HepG2 (cell line): ENCODE measurements at regions not wholly inside any gene's neighbourhood (a gene's known extent, or its start where the extent isn't known, plus 50 kb on each side); places are given as distances from the start of the nearest gene placed in this dataset.

ENCODE experiments used
- ATAC-seq: fragments of 200-7000 bp; cut with Tn5 transposase; 3 replicates; pipeline ENCODE4 v1.9.1; 2020; ENCODE audit warnings: mild to moderate bottlenecking, moderate library complexity
- BruUV-seq: library from RNA; stranded (reverse); fragments of 400-500 nt; replicated peaks from 2 replicates; lab custom pipeline; 2021; lab: Mats Ljungman, UMichigan
- CTCF ChIA-PET: fragments of 300-600 bp; formaldehyde crosslinking; extraction: SDS; loops from one replicate; lab custom pipeline; 2021; ENCODE audit warnings: low total read pairs, inconsistent platforms, low intra/inter-chr PET ratio; lab: Yijun Ruan, JAX
- POLR2A ChIA-PET: fragments of 350-600 bp; sonication (Branson Sonifier 250); formaldehyde crosslinking; loops from one replicate; lab custom pipeline; 2020; ENCODE audit warnings: antibody characterized with exemption, inconsistent platforms; lab: Yijun Ruan, JAX
- DNase-seq: peaks from one replicate; pipeline ENCODE4 v3.0.0-alpha.2; 2015; ENCODE audit warnings: low spot score
- FAIRE-seq: peaks from 3 replicates; lab custom pipeline; 2011; peaks lifted over from hg19 to GRCh38; lab: Jason Lieb, UNC
- H2AFZ ChIP-seq: one replicate; pipeline ENCODE4 v1.6.1; 2011; ENCODE audit warnings: low read length, inconsistent platforms
- H3K27ac ChIP-seq: fragments of 300-600 bp; 3 replicates; pipeline ENCODE4 v1.8.0; 2011; ENCODE audit warnings: mixed run types, mild to moderate bottlenecking, mixed read lengths, low read length, inconsistent platforms; ENCODE audit not compliant: insufficient read depth; ENCODE audit errors: extremely low read length
- H3K27me3 ChIP-seq, 2 experiments: fragments of 200-600 bp in 1 of 2; 2 replicates in 1 of 2; 3 replicates in 1 of 2; pipeline versions ENCODE4 v1.6.0 to v1.8.0; 2011; ENCODE audit warnings: low read length in 2 of 2, mild to moderate bottlenecking in 2 of 2, moderate library complexity in 2 of 2, inconsistent platforms in 1 of 2; ENCODE audit not compliant: insufficient read depth in 2 of 2, control insufficient read depth in 1 of 2
- H3K36me3 ChIP-seq, 2 experiments: fragments of 200-600 bp in 1 of 2; replicated peaks in 1 of 2; 2 replicates in 1 of 2; 3 replicates in 1 of 2; pipeline versions ENCODE4 v1.5.1 to v1.8.0; 2011; ENCODE audit warnings: low read length in 2 of 2, inconsistent platforms in 1 of 2; ENCODE audit not compliant: insufficient read depth in 2 of 2, control insufficient read depth in 1 of 2
- H3K4me1 ChIP-seq: 2 replicates; pipeline ENCODE4 v1.5.1; 2012; ENCODE audit warnings: low read length, inconsistent platforms; ENCODE audit not compliant: insufficient read depth
- H3K4me2 ChIP-seq: 2 replicates; pipeline ENCODE4 v1.6.0; 2011; ENCODE audit warnings: low read depth, low read length, inconsistent platforms
- H3K4me3 ChIP-seq, 3 experiments: fragments of 200-600 bp in 1 of 3; sonication (generic), shearing (Covaris generic) in 1 of 3; replicated peaks in 1 of 3; 2 replicates each; pipeline ENCODE4 v1.5.1; 2011 to 2016; ENCODE audit warnings: low read length in 3 of 3, inconsistent platforms in 2 of 3, low read depth in 2 of 3, mild to moderate bottlenecking in 2 of 3, control low read depth in 1 of 3, mixed read lengths in 1 of 3; ENCODE audit not compliant: insufficient read depth in 1 of 3
- H3K79me2 ChIP-seq: one replicate; pipeline ENCODE4 v1.6.1; 2011; ENCODE audit warnings: low read length, inconsistent platforms; ENCODE audit not compliant: insufficient read depth
- H3K9ac ChIP-seq: 2 replicates; pipeline ENCODE4 v1.6.0; 2011; ENCODE audit warnings: mild to moderate bottlenecking, low read depth, low read length, inconsistent platforms; ENCODE audit not compliant: insufficient read depth
- H3K9me3 ChIP-seq: 2 replicates; pipeline ENCODE4 v1.5.1; 2012; ENCODE audit warnings: mild to moderate bottlenecking, low read length
- H4K20me1 ChIP-seq: 2 replicates; pipeline ENCODE4 v1.6.0; 2011; ENCODE audit warnings: inconsistent platforms, mild to moderate bottlenecking, low read length, moderate library complexity; ENCODE audit not compliant: insufficient read depth
- NAIF1 ChIP-seq: sonication (generic); formaldehyde crosslinking; IDR thresholded peaks from 2 replicates; pipeline ENCODE4 v1.5.0; 2020; ENCODE audit warnings: mild to moderate bottlenecking, missing genetic modification reagents, borderline replicate concordance
- ONECUT2 ChIP-seq: sonication (generic); formaldehyde crosslinking; IDR thresholded peaks from 2 replicates; pipeline ENCODE4 v1.4.0; 2020; ENCODE audit warnings: missing genetic modification reagents
- ZBTB8A ChIP-seq: sonication (generic); formaldehyde crosslinking; IDR thresholded peaks from 2 replicates; pipeline ENCODE4 v1.4.0; 2020; ENCODE audit warnings: mild to moderate bottlenecking, low read depth, missing genetic modification reagents, borderline replicate concordance
- ZNF17 ChIP-seq: sonication (generic); formaldehyde crosslinking; IDR thresholded peaks from 2 replicates; pipeline ENCODE4 v1.5.0; 2020; ENCODE audit warnings: mild to moderate bottlenecking, missing genetic modification reagents
- ZNF3 ChIP-seq: IDR thresholded peaks from 2 replicates; pipeline ENCODE4 v1.7.0; 2017; ENCODE audit warnings: inconsistent platforms
- ZNF761 ChIP-seq: sonication (generic); formaldehyde crosslinking; conservative IDR thresholded peaks from 2 replicates; pipeline ENCODE4 v1.4.0; 2020; ENCODE audit warnings: mild to moderate bottlenecking, missing genetic modification reagents
- ZSCAN25 ChIP-seq: sonication (generic); formaldehyde crosslinking; IDR thresholded peaks from 2 replicates; pipeline ENCODE4 v1.8.0; 2022; ENCODE audit warnings: mild to moderate bottlenecking, missing genetic modification reagents
- WGBS: methylation state at CpG from one replicate; pipeline ENCODE4 v1.1.6; 2017; ENCODE audit warnings: low lambda C conversion rate; 5-methylcytosine and 5-hydroxymethylcytosine counted together
- in situ Hi-C: cut with HindIII; loops from 2 replicates; pipeline ENCODE4 v1.10.0; 2017; ENCODE audit warnings: low pct_unique_long_range_greater_than_20kb; ENCODE audit not compliant: extremely low pct_ligation_motif_present
- intact Hi-C: fragments of 100-400 bp; cut with micrococcal nuclease; formaldehyde crosslinking; loops from one replicate; pipeline ENCODE4 v1.10.0; 2022; ENCODE audit not compliant: unreplicated experiment
- TF ChIP-seq, protein P1 (sequence below): sonication (generic); formaldehyde crosslinking; IDR thresholded peaks from 2 replicates; pipeline ENCODE4 v1.5.1; 2020; ENCODE audit warnings: mild to moderate bottlenecking, moderate library complexity, missing genetic modification reagents
- TF ChIP-seq, protein P2 (sequence below): sonication (generic); formaldehyde crosslinking; IDR thresholded peaks from 2 replicates; pipeline ENCODE4 v1.8.0; 2022; ENCODE audit warnings: missing genetic modification reagents, mild to moderate bottlenecking, moderate library complexity, borderline replicate concordance

DNA sequence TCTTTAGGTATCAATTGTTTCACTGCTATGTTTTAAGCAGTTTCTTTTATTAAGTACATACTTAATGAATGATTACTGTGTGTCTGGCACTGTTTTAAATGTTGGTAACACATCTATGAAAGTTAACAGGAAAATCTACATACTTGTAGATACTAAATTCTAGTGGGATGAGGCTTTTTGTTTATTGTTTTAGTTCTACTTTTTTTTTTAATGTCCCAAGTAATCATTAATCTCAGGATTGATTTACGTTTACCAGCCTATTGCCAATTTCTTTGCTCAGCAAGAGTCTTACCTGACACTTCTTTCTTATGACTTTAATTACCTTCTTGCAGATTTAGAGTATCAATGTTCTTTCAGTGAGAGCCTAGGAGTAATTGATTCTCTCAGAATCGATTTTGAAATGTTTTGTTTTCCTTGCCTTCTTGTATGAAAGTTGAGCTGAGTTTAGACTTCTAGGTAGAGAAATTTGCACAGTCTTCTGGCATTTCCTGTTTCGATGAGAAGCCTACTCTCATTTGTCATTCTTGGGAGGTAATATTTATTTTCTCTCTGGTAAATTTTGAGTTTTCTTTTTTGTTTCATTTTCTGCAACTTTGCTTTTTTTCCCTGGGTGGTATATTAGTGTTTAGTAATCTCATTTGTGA lies 235.2 kb upstream of the ANKRD50 start:
- ATAC-seq (no peak), DNase-seq (no peak), FAIRE-seq (no peak)
- no peak overlapping the region for H2AFZ ChIP-seq
- no peak overlapping the region for H3K9ac ChIP-seq
- H3K4me2 ChIP-seq = no peak overlapping the region
- H3K27ac ChIP-seq = no peak overlapping the region
- CTCF ChIA-PET = no interaction called here
- intact Hi-C loops (loop anchor here (10.0 kb wide), 1 partner anchor 613 kb away; no protein-coding TSS in a partner anchor), in situ Hi-C loops (no loop called here)
- H3K36me3 ChIP-seq = no peaks in the 10 kb centered on the region
- under 1% methylated on average over 3 of the region's 3 CpGs for WGBS
- no peak overlapping the region for H3K4me3 ChIP-seq
- H3K9me3 ChIP-seq = no peaks in the 10 kb centered on the region
- POLR2A ChIA-PET = no interaction called here
- no peaks in the 10 kb centered on the region for H4K20me1 ChIP-seq
- no peaks in the 10 kb centered on the region for H3K79me2 ChIP-seq
- no peaks in the 10 kb centered on the region for H3K4me1 ChIP-seq
- no peaks in the 10 kb centered on the region; a peak in 1 of 5 replicates for H3K27me3 ChIP-seq
- BruUV-seq = no TSS peak
- TF ChIP-seq, protein P1, sequence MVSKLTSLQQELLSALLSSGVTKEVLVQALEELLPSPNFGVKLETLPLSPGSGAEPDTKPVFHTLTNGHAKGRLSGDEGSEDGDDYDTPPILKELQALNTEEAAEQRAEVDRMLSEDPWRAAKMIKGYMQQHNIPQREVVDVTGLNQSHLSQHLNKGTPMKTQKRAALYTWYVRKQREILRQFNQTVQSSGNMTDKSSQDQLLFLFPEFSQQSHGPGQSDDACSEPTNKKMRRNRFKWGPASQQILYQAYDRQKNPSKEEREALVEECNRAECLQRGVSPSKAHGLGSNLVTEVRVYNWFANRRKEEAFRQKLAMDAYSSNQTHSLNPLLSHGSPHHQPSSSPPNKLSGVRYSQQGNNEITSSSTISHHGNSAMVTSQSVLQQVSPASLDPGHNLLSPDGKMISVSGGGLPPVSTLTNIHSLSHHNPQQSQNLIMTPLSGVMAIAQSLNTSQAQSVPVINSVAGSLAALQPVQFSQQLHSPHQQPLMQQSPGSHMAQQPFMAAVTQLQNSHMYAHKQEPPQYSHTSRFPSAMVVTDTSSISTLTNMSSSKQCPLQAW = no peak
- TF ChIP-seq ZNF17 (no peak), NAIF1 (no peak), ZNF761 (no peak), ZSCAN25 (CRISPR knock-in tag) (no peak), ZNF3 (CRISPR knock-in tag) (no peak), ZBTB8A (no peak), ONECUT2 (no peak)
- TF ChIP-seq, protein P2, sequence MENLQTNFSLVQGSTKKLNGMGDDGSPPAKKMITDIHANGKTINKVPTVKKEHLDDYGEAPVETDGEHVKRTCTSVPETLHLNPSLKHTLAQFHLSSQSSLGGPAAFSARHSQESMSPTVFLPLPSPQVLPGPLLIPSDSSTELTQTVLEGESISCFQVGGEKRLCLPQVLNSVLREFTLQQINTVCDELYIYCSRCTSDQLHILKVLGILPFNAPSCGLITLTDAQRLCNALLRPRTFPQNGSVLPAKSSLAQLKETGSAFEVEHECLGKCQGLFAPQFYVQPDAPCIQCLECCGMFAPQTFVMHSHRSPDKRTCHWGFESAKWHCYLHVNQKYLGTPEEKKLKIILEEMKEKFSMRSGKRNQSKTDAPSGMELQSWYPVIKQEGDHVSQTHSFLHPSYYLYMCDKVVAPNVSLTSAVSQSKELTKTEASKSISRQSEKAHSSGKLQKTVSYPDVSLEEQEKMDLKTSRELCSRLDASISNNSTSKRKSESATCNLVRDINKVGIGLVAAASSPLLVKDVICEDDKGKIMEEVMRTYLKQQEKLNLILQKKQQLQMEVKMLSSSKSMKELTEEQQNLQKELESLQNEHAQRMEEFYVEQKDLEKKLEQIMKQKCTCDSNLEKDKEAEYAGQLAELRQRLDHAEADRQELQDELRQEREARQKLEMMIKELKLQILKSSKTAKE (CRISPR knock-in tag) = no peak
